Stimulated activated CD8-positive, alpha-beta memory T cell treated with anti-CD3 and anti-CD28 coated beads, Interleukin-7, amount 100 ng/mL, for 24 hours (primary cell): ENCODE measurements at regions not wholly inside any gene's neighbourhood (a gene's known extent, or its start where the extent isn't known, plus 50 kb on each side); places are given as distances from the start of the nearest gene placed in this dataset.

Experiments used
- DNase-seq: peaks from one replicate; pipeline ENCODE4 v3.0.0-alpha.2; 2020; ENCODE audit warnings: low read depth

GRCh38 chr9:89655990-89656657, 51.3 kb downstream of the GADD45G start:
- no peak for DNase-seq

- DNase-seq, result no peak
Observed at GRCh38 chr9:89657295-89657694, 52.5 kb downstream of the GADD45G start.

GRCh38 chr9:89657765-89658164, 53.0 kb downstream of the GADD45G start:
- DNase-seq, result no peak

- DNase-seq, result no peak
Observed at GRCh38 chr9:89658401-89658800, 53.6 kb downstream of the GADD45G start.

GRCh38 chr9:89658931-89659330, 54.1 kb downstream of the GADD45G start:
- no peak for DNase-seq

- no peak for DNase-seq
Observed at GRCh38 chr9:89659473-89659872, 54.7 kb downstream of the GADD45G start.

- no peak for DNase-seq
Observed at GRCh38 chr9:89659891-89660685, 55.3 kb downstream of the GADD45G start.

GRCh38 chr9:89661391-89661949, 56.7 kb downstream of the GADD45G start:
- no peak for DNase-seq

GRCh38 chr9:89661956-89662717, 57.3 kb downstream of the GADD45G start:
- DNase-seq, result no peak

GRCh38 chr9:89662718-89663613, 58.2 kb downstream of the GADD45G start:
- DNase-seq, result no peak

GRCh38 chr9:89663614-89663970, 58.8 kb downstream of the GADD45G start:
- no peak for DNase-seq

- no peak for DNase-seq
Observed at GRCh38 chr9:89664010-89664409, 59.2 kb downstream of the GADD45G start.

- DNase-seq, result no peak
Observed at GRCh38 chr9:89664896-89665329, 60.1 kb downstream of the GADD45G start.

- no peak for DNase-seq
Observed at GRCh38 chr9:89666364-89666763, 61.6 kb downstream of the GADD45G start.

- no peak for DNase-seq
Observed at GRCh38 chr9:89666950-89667349, 62.1 kb downstream of the GADD45G start.

- DNase-seq, result no peak
Observed at GRCh38 chr9:89667726-89668125, 62.9 kb downstream of the GADD45G start.

- no peak for DNase-seq
Observed at GRCh38 chr9:89668216-89668865, 63.5 kb downstream of the GADD45G start.

GRCh38 chr9:89668866-89669246, 64.0 kb downstream of the GADD45G start:
- DNase-seq, result no peak

- DNase-seq, result no peak
Observed at GRCh38 chr9:89669361-89669842, 64.6 kb downstream of the GADD45G start.

- DNase-seq, result no peak
Observed at GRCh38 chr9:89670114-89670513, 65.3 kb downstream of the GADD45G start.
